DMS153 (cell line): ENCODE measurements at regions not wholly inside any gene's neighbourhood (a gene's known extent, or its start where the extent isn't known, plus 50 kb on each side); places are given as distances from the start of the nearest gene placed in this dataset.

Experiments
- DNase-seq: peaks from one replicate; lab custom pipeline; 2025; lab: John Stamatoyannopoulos, UW

- DNase-seq = no peak
Observed at GRCh38 chr9:82583524-82583923, 479.4 kb downstream of the RASEF start.

- DNase-seq = no peak
Observed at GRCh38 chr9:82584349-82584863, 478.5 kb downstream of the RASEF start.

DNA sequence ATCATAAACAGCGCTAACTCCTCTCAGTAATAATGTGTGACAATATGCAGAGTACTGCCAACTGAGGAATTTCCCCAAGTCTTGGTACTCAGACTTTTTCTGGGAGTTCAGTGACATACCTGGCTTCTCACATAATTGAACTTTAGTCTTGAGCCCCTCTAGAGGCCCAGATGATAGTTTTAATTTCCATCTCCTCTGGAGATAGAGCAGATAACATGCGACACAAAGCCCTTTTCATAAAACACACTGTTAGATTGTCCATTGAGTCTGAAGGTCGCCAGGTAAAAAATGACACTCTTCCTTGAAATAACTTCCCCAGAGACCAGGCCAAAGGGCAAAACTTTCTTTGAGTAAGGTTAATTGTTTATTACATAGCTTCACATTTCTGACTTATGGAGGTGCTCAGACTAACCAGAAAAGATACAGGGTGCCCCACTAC lies 476.0 kb downstream of the RASEF start:
- no peak for DNase-seq

DNA sequence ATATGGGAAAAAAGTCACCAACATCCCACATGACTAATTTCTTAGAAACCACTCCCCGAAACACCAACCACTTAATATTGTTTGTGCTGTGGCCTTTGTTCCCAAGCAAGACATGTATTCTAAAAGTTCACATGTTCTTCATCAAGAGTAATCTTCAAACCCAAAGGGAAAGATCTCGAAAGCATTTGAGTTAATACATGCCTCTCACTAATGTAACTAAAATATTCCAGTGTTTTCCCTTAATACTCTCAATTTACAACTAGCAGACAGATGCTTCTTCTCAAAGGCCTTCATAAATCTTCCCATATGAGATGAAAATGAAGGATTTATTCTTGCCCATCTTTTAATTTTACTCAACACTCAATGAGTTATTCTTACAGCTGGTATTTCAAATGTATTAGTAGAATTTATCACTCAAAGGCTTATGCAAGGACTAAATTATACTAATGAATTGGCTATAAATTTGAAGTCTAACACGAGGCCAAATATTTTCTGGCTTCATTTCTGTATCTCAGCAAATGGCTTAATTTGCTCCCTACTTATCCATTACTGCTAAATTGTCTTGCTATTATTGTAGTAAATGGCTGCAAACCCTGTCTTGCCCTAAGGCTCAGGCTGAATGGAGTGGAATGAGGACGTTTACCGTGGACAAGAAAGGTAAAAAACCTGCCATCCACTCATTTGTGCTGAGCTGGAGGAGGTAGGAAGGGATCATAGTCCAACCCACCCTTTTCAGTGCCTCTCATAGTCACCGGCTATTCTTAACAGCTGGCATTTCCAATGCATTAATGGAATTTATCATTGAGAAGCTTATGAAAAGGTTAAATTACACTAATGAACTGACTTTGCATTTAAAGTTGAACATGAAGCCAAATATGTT lies 474.4 kb downstream of the RASEF start:
- DNase-seq = no peak

DNA sequence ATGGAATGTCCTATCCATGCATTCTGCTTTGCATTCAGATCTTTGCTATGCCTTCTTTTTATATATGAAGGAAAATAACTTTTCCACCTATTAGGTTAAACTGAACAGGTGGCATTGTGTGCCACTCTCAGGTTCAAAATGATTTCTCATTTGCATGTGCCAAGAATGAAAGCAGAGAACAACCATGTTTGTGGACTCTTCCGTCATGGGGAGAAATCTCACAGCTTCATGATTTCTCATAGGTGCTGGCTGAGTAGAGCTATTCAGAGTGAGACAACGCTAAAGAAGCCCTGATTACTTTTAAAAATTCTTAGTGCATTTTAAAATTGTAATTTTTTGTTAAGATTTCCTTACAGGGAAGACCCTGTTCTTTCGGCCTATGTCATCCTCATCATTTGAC lies 472.1 kb downstream of the RASEF start:
- DNase-seq = no peak

GRCh38 chr9:82593501-82593900 lies 469.4 kb downstream of the RASEF start:
- no peak for DNase-seq

- peak; percentile 82 for DNase-seq
Observed at GRCh38 chr9:82597241-82598203, 465.4 kb downstream of the RASEF start.

GRCh38 chr9:82598241-82599039 lies 464.5 kb downstream of the RASEF start:
- DNase-seq = no peak

DNA sequence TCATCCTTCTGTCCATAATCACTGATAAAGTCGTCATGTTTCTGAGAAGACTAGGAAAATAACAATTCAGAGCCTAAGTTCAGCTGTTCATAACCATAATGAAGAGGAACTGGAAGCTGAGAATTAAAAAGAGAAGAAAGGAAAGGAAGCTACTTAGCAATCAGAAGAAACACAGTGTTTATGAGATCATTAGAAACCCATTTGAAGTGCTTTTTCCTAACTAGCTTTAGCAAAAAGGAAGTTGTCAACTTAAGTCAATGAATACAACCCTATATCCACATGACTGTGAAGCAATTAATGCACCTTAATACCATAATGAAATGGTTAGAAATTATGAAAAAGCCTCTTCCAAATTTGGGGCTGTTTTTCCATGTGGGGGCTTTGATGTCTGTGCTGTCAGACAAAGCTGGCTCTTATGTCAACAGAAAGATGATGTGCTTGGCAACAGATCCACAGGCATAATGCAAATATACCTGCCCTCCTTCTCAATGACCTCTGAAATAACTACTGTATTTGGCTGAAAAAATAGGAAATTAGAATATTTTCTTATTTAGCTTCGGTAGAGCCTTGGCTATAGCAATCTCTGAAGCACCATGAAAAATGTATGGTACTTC lies 463.5 kb downstream of the RASEF start:
- no peak for DNase-seq

- DNase-seq = no peak
Observed at GRCh38 chr9:82600536-82601292, 462.2 kb downstream of the RASEF start.

DNA sequence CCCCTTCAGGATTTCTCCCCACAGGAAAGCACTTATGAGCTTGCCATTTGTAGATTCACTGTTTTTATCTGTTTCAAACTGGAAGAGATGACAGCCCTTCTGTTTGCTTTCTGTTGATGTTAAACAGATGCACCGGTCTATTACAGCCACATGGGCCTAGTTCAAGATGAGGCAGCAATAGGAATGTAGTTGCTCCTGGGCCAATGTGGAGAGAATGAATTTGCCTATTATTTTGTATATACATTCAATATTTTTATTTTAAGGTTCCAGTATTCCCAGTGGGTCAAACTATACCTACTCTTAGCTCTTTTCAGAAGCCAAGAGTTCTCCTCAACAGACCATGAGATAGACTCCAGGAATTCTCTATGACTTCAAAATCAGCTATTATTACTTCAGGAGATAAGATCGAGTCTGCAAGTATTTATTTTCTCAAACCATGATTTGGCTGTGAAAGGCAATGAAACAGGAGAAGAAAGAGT lies 461.6 kb downstream of the RASEF start:
- no peak for DNase-seq

DNA sequence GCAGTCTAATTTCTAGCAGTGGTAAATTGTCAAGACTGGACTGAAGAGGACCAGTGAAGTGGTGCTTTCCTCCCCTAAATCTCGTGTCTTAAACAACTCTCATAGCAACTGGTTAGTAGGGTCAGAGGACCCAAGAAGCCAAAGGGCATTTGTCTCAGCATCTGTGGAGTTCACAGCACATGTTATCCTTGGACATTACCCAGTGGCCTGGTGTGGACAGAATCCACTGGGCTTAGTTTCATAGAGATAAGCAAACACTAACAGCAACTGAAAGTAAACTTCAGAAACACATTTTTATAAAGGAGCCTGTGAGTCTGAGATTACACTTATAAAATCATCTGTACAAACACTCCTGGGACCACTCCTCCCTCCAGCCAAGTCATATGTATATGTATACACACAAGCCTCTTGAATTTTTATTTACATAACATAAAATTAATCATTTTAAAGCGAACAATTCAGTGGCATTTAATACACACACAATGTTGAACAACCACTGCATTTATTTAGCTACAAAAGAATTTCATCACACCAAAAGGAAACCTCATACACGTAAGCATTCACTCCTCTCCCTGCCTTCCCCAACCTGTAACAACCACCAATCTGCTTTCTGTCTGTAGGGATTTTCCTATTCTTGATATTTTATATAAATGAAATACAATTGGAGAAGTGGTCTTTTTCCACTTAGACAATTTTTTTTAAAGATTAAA lies 457.8 kb downstream of the RASEF start:
- no peak for DNase-seq

GRCh38 chr9:82605657-82606031 lies 457.3 kb downstream of the RASEF start:
- no peak for DNase-seq

- DNase-seq = no peak
Observed at GRCh38 chr9:82606071-82606470, 456.9 kb downstream of the RASEF start.

DNA sequence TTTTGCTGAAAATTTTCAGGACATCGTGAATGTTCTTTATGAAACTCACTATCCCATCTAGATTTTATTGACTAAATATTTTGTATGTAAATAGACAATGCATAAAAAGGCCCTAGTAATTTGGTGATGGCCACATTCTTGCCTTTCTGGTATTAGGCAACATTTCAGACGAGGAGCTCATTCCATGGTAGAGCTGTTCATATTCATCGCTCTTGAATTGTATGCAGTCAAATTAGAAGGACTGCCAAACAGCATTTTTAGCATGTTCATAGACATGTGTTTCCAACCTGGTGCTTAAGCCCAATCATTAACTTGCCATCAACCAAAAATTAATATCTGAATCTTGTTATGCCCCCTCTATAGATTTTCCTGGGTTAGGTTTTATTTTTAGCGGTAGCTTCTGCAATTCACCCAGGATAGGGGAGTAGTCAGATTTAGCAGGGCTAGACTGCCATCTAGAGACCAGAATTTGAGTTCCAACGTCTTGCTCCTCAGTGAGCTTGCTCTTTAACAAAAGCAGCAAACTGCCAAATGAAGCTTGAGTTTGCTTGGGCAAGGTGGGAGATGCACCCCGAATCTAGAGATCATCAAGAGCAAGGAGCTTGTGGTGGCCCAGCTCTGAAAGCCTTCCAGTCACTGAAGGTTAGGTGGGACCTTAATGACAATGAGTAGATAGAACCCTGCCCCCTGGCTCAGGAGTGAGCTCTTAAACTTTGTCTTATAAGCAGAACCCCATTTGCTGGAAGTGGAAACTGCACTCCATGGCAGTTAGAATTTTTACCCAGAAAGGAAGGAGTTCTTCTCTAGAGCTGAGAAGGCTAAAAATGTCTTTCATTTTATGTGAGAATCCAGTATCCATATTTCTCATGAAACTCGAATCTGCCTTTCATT lies 456.2 kb downstream of the RASEF start:
- no peak for DNase-seq

GRCh38 chr9:82608487-82608886 lies 454.5 kb downstream of the RASEF start:
- DNase-seq = no peak

DNA sequence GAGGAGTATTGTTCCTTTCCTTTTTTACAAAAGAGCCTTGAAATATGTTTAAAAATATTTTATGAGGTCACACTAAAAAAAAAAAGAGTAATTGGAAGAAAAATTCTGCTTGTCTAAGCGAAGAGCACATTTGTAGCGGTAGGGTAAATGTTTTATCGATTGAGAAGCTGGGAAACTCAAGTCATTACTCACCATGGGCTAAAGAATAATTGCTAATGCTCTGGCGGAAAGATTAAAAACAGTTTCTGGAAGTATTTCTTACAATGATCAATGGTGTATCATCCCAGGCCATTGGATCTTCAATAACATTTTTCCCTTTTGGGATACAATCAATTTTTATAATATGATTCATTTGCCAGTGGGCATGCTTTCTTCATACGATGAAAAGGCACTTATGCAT lies 450.0 kb downstream of the RASEF start:
- DNase-seq = no peak

- DNase-seq = no peak
Observed at GRCh38 chr9:82613498-82613897, 449.4 kb downstream of the RASEF start.

DNA sequence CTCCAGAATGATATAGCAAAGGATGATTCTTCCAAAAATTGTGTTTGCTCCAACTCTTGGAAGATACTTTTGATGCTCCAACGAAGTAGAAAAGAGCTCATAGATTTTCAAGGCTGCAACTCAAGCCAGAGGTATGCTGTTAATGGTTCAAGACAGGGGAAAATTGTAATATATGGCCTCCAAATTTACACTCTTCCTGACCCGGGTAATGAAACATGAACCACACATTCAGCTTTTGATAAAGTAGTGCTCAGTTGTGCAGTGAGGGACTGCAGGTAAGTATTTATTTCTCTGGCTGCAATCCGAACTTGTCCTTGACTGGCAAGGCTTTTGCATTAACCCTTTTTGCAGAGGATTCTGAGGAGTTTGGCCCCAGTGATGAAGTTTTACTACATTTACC lies 446.4 kb downstream of the RASEF start:
- no peak for DNase-seq
